ENCODE measurements at regions not wholly inside any gene's neighbourhood (a gene's known extent, or its start where the extent isn't known, plus 50 kb on each side); places are given as distances from the start of the nearest gene placed in this dataset.

DNA sequence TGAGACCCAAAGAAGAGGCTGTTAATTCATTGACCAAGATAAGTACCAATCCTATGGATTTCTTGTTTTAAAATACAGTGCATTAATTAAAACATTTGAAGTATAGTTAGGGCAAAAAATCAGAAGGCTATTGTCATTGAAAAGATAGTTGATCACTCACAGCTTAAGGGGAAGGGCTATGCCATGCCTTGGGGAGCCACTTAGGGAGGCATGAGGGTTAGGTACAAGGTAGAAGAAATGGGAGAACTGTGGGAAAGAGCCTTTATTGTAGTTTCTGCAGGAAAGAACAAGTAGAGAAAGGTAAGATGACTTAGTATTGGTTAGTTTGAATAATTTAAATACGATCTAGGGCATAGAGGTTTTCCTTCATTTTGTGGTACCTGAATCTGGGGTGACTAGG is 1285.5 kb upstream of the TMEFF2 start:
- no peak for TF ChIP-seq CTCF (IDR thresholded peaks at IDR 0.05)
- no peak for TF ChIP-seq ZFX (IDR thresholded peaks at IDR 0.05; ENCODE audit: borderline replicate concordance)

All from 22Rv1 (cell line).